GM19240 (cell line): ENCODE measurements at regions not wholly inside any gene's neighbourhood (a gene's known extent, or its start where the extent isn't known, plus 50 kb on each side); places are given as distances from the start of the nearest gene placed in this dataset.
"Not testable (repeated sequence)": the region's sequence is repeated elsewhere in the genome, so short reads cannot be mapped to it uniquely, and the experiment has no call there.

Experiments
- DNase-seq: peaks from one replicate; pipeline ENCODE4 v3.0.0; 2011; ENCODE audit warnings: low spot score; ENCODE audit not compliant: insufficient read length

- no peak for DNase-seq
These were observed 145.3 kb upstream of the SLC35G4 start for GRCh38 chr18:11464129-11464528.

GRCh38 chr18:11458447-11458846 is 150.9 kb upstream of the SLC35G4 start:
- no peak for DNase-seq

GRCh38 chr18:11457853-11458252 is 151.5 kb upstream of the SLC35G4 start:
- not testable (repeated sequence) for DNase-seq

- no peak for DNase-seq
These were observed 155.4 kb upstream of the SLC35G4 start for GRCh38 chr18:11454040-11454439.

GRCh38 chr18:11444169-11444568 is 165.2 kb upstream of the SLC35G4 start:
- not testable (repeated sequence) for DNase-seq

- DNase-seq = no peak
These were observed 172.3 kb upstream of the SLC35G4 start for GRCh38 chr18:11437046-11437445.

- no peak for DNase-seq
These were observed 177.0 kb upstream of the SLC35G4 start for GRCh38 chr18:11432360-11432811.

GRCh38 chr18:11429876-11430275 is 179.5 kb upstream of the SLC35G4 start:
- DNase-seq = no peak

- no peak for DNase-seq
These were observed 184.2 kb upstream of the SLC35G4 start for GRCh38 chr18:11425211-11425610.

- DNase-seq = no peak
These were observed 190.1 kb upstream of the SLC35G4 start for GRCh38 chr18:11419338-11419737.

GRCh38 chr18:11412811-11413210 is 196.6 kb upstream of the SLC35G4 start:
- DNase-seq = no peak

GRCh38 chr18:11411048-11411447 is 198.3 kb upstream of the SLC35G4 start:
- no peak for DNase-seq

GRCh38 chr18:11408555-11409065 is 200.8 kb upstream of the SLC35G4 start:
- no peak for DNase-seq

- no peak for DNase-seq
These were observed 201.5 kb upstream of the SLC35G4 start for GRCh38 chr18:11407940-11408339.

- no peak for DNase-seq
These were observed 203.6 kb upstream of the SLC35G4 start for GRCh38 chr18:11405804-11406203.

GRCh38 chr18:11400703-11401102 is 208.7 kb upstream of the SLC35G4 start:
- DNase-seq = no peak

GRCh38 chr18:11398625-11399024 is 210.8 kb upstream of the SLC35G4 start:
- DNase-seq = no peak

GRCh38 chr18:11392980-11393885 is 216.2 kb upstream of the SLC35G4 start:
- no peak for DNase-seq

GRCh38 chr18:11392292-11392691 is 217.1 kb upstream of the SLC35G4 start:
- DNase-seq = no peak

GRCh38 chr18:11391661-11392060 is 217.7 kb upstream of the SLC35G4 start:
- DNase-seq = no peak

- DNase-seq = no peak
These were observed 220.4 kb upstream of the SLC35G4 start for GRCh38 chr18:11388755-11389680.

- DNase-seq = peak; percentile 6
These were observed 221.5 kb upstream of the SLC35G4 start for GRCh38 chr18:11387880-11388279.
